Sigmoid colon (tissue), 4 donors: ENCODE measurements at regions not wholly inside any gene's neighbourhood (a gene's known extent, or its start where the extent isn't known, plus 50 kb on each side); places are given as distances from the start of the nearest gene placed in this dataset.

ENCODE experiments used
- EP300 ChIP-seq, 4 donors: sonication (generic); formaldehyde crosslinking; IDR thresholded peaks; one replicate each; pipeline ENCODE4 v1.6.1; 2017; ENCODE audit warnings: antibody characterized with exemption in 4 of 4
- POLR2A ChIP-seq, 2 donors: fragments of 450-650 bp; IDR thresholded peaks; one replicate each; pipeline ENCODE4 v1.6.1; 2016; ENCODE audit warnings: antibody characterized with exemption in 2 of 2, mild to moderate bottlenecking in 2 of 2, moderate library complexity in 2 of 2
- TF ChIP-seq, protein P1 (sequence below), 4 experiments: fragments of 450-650 bp in 3 of 4; fragments of 200-600 bp in 1 of 4; IDR thresholded peaks; one replicate each; pipeline ENCODE4 v1.5.1; 2016 to 2019; ENCODE audit warnings: antibody characterized with exemption in 4 of 4, mild to moderate bottlenecking in 3 of 4, moderate library complexity in 2 of 4

DNA sequence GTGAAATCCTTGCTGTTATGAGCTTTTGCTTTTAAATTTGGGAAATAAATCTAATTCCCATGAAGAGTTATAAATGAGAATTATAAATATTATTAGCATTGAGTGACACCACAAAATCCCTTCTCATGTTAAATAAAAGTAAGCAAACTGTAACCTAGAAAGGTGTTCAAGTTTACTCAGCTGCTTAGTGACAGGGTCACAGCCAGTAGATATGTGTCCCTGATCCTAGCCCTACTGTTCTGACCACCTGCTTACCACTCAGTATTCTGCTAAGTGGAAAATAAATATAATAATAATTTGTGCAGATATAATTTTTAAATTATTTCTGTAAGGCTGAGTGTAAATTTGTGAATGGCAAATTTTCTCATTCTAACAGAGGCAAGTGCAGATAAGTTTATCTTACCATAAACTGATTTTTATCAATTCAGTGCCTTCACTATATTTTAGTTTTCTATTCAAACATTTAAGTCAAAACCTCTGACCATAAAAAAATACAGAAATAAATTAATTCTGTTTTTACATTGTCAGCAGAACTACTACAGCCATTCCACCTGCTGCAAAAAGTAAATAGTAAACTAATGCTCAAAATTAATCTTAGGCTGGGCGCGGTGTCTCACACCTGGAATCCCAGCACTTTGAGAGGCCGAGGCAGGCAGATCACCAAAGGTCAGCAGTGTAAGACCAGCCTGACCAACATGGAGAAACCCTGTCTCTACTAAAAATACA, 118.2 kb downstream of the TENT5A start:
- no peak for TF ChIP-seq EP300 (IDR thresholded peaks at IDR 0.05)
- TF ChIP-seq, protein P1, sequence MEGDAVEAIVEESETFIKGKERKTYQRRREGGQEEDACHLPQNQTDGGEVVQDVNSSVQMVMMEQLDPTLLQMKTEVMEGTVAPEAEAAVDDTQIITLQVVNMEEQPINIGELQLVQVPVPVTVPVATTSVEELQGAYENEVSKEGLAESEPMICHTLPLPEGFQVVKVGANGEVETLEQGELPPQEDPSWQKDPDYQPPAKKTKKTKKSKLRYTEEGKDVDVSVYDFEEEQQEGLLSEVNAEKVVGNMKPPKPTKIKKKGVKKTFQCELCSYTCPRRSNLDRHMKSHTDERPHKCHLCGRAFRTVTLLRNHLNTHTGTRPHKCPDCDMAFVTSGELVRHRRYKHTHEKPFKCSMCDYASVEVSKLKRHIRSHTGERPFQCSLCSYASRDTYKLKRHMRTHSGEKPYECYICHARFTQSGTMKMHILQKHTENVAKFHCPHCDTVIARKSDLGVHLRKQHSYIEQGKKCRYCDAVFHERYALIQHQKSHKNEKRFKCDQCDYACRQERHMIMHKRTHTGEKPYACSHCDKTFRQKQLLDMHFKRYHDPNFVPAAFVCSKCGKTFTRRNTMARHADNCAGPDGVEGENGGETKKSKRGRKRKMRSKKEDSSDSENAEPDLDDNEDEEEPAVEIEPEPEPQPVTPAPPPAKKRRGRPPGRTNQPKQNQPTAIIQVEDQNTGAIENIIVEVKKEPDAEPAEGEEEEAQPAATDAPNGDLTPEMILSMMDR (IDR thresholded peaks at IDR 0.05) = no peak
- TF ChIP-seq POLR2A (IDR thresholded peaks at IDR 0.05) = no peak
